H1 (cell line): ENCODE measurements at regions not wholly inside any gene's neighbourhood (a gene's known extent, or its start where the extent isn't known, plus 50 kb on each side); places are given as distances from the start of the nearest gene placed in this dataset.

ENCODE experiments used
- CTCF ChIA-PET: fragments of 300-600 bp; sonication (Branson Sonifier 250); formaldehyde crosslinking; loops from one replicate; lab custom pipeline; 2021; ENCODE audit not compliant: partially characterized antibody; lab: Charles Lee
- POLR2A ChIA-PET: fragments of 300-600 bp; sonication (Branson Sonifier 250); formaldehyde crosslinking; loops from one replicate; lab custom pipeline; 2021; ENCODE audit warnings: inconsistent platforms; ENCODE audit not compliant: partially characterized antibody; lab: Charles Lee
- DNase-seq, 2 experiments: peaks; one replicate each; pipeline versions ENCODE4 v3.0.0 to v3.0.0-alpha.2; 2010 to 2022; ENCODE audit warnings: low spot score in 2 of 2, low read depth in 1 of 2, mixed read lengths in 1 of 2
- FAIRE-seq: peaks from 2 replicates; lab custom pipeline; 2011; peaks lifted over from hg19 to GRCh38; lab: Jason Lieb, UNC
- H2AFZ ChIP-seq: 2 replicates; pipeline ENCODE4 v1.8.1; 2012; ENCODE audit warnings: low read length, inconsistent platforms
- H2AK5ac ChIP-seq: 2 replicates; pipeline ENCODE4 v1.6.1; 2013; ENCODE audit warnings: low read depth, low read length
- H2BK120ac ChIP-seq: replicated peaks from 2 replicates; pipeline ENCODE3; 2013; ENCODE audit warnings: low read depth, low read length, inconsistent platforms
- H2BK12ac ChIP-seq: 2 replicates; pipeline ENCODE4 v1.6.1; 2013; ENCODE audit warnings: low read depth, low read length
- H2BK15ac ChIP-seq: 2 replicates; pipeline ENCODE4 v1.6.1; 2013; ENCODE audit warnings: low read length
- H2BK20ac ChIP-seq: 2 replicates; pipeline ENCODE4 v1.6.1; 2013; ENCODE audit warnings: low read length
- H2BK5ac ChIP-seq: 2 replicates; pipeline ENCODE4 v1.6.1; 2013; ENCODE audit warnings: low read depth, low read length
- H3K14ac ChIP-seq: 2 replicates; pipeline ENCODE4 v1.6.1; 2013; ENCODE audit warnings: inconsistent platforms; ENCODE audit not compliant: insufficient read length
- H3K18ac ChIP-seq: 2 replicates; pipeline ENCODE4 v1.6.1; 2013; ENCODE audit warnings: low read length; ENCODE audit errors: extremely low read depth
- H3K23ac ChIP-seq: 2 replicates; pipeline ENCODE4 v1.6.1; 2013; ENCODE audit warnings: inconsistent platforms; ENCODE audit not compliant: insufficient read length
- H3K23me2 ChIP-seq: 2 replicates; pipeline ENCODE4 v1.6.1; 2013; ENCODE audit warnings: low read depth, low read length
- H3K27ac ChIP-seq: 2 replicates; pipeline ENCODE4 v1.6.1; 2011; ENCODE audit warnings: low read depth, low read length, inconsistent platforms
- H3K27me3 ChIP-seq, 4 experiments: replicated peaks in 1 of 4; 1 replicate in 1 of 4; 2 replicates in 3 of 4; pipeline versions ENCODE4 v1.6.1 to v1.8.1; 2011 to 2013; ENCODE audit warnings: low read length in 3 of 4, mild to moderate bottlenecking in 3 of 4, inconsistent platforms in 2 of 4, mixed read lengths in 2 of 4, moderate library complexity in 1 of 4; ENCODE audit not compliant: control insufficient read depth in 3 of 4, insufficient read depth in 3 of 4; ENCODE audit errors: extremely low read depth in 1 of 4
- H3K36me3 ChIP-seq, 4 experiments: 2 replicates each; pipeline versions ENCODE4 v1.6.1 to v1.8.1; 2011 to 2013; ENCODE audit warnings: mild to moderate bottlenecking in 4 of 4, low read length in 3 of 4, moderate library complexity in 2 of 4, control low read depth in 1 of 4, inconsistent platforms in 1 of 4; ENCODE audit not compliant: insufficient read depth in 4 of 4, control insufficient read depth in 2 of 4
- H3K4ac ChIP-seq: replicated peaks from 2 replicates; pipeline ENCODE3; 2013; ENCODE audit warnings: low read length, low read depth, mixed read lengths, inconsistent platforms; ENCODE audit not compliant: insufficient read length
- H3K4me1 ChIP-seq, 4 experiments: replicated peaks in 1 of 4; 1 replicate in 1 of 4; 2 replicates in 3 of 4; pipeline versions ENCODE4 v1.6.1 to v1.8.1; 2011 to 2013; ENCODE audit warnings: low read length in 3 of 4, inconsistent platforms in 2 of 4, mixed read lengths in 1 of 4; ENCODE audit not compliant: insufficient read depth in 4 of 4, control insufficient read depth in 3 of 4
- H3K4me2 ChIP-seq, 2 experiments: 2 replicates each; pipeline versions ENCODE4 v1.6.1 to v1.8.1; 2011 to 2013; ENCODE audit warnings: low read depth in 2 of 2, low read length in 2 of 2, control low read depth in 1 of 2, inconsistent platforms in 1 of 2, mild to moderate bottlenecking in 1 of 2; ENCODE audit not compliant: insufficient read depth in 1 of 2
- H3K4me3 ChIP-seq, 4 experiments: fragments of 200-600, 300-600 bp in 1 of 4; sonication (generic), shearing (Covaris generic), sonication (Bioruptor Twin) in 1 of 4; 2 replicates each; pipeline versions ENCODE4 v1.5.1 to v1.8.1; 2011 to 2016; ENCODE audit warnings: low read length in 4 of 4, low read depth in 3 of 4, control low read depth in 2 of 4, inconsistent platforms in 2 of 4, mild to moderate bottlenecking in 2 of 4, mixed read lengths in 1 of 4, moderate library complexity in 1 of 4; ENCODE audit not compliant: insufficient read depth in 2 of 4; ENCODE audit errors: extremely low read depth in 1 of 4
- H3K56ac ChIP-seq: replicated peaks from 2 replicates; pipeline ENCODE3; 2013; ENCODE audit warnings: low read depth, mild to moderate bottlenecking, mixed read lengths, low read length, inconsistent platforms; ENCODE audit not compliant: insufficient read length
- H3K79me1 ChIP-seq: 2 replicates; pipeline ENCODE4 v1.6.1; 2013; ENCODE audit warnings: low read depth, low read length, control low read depth
- H3K79me2 ChIP-seq, 2 experiments: 2 replicates each; pipeline versions ENCODE4 v1.6.1 to v1.8.1; 2012 to 2013; ENCODE audit warnings: low read length in 2 of 2, mild to moderate bottlenecking in 2 of 2, inconsistent platforms in 1 of 2; ENCODE audit not compliant: insufficient read depth in 2 of 2, control insufficient read depth in 1 of 2
- H3K9ac ChIP-seq, 4 experiments: replicated peaks in 1 of 4; 1 replicate in 1 of 4; 2 replicates in 3 of 4; pipeline versions ENCODE4 v1.6.1 to v1.8.1; 2011 to 2013; ENCODE audit warnings: low read depth in 3 of 4, low read length in 3 of 4, control low read depth in 2 of 4, mild to moderate bottlenecking in 2 of 4, moderate library complexity in 2 of 4, inconsistent platforms in 1 of 4; ENCODE audit errors: extremely low read depth in 1 of 4
- H3K9me3 ChIP-seq, 2 experiments: 2 replicates each; pipeline versions ENCODE4 v1.6.1 to v1.8.1; 2012 to 2013; ENCODE audit warnings: mild to moderate bottlenecking in 2 of 2, moderate library complexity in 2 of 2, control low read depth in 1 of 2, inconsistent platforms in 1 of 2, low read depth in 1 of 2, low read length in 1 of 2, mixed read lengths in 1 of 2; ENCODE audit not compliant: insufficient read depth in 2 of 2
- H4K20me1 ChIP-seq, 2 experiments: replicated peaks in 1 of 2; 2 replicates each; pipeline versions ENCODE3 to v1.8.1; 2011 to 2013; ENCODE audit warnings: inconsistent platforms in 2 of 2, low read length in 2 of 2, mild to moderate bottlenecking in 1 of 2; ENCODE audit not compliant: insufficient read depth in 2 of 2, control insufficient read depth in 1 of 2
- H4K5ac ChIP-seq: 2 replicates; pipeline ENCODE4 v1.6.1; 2013; ENCODE audit warnings: low read length, low read depth, mixed read lengths, inconsistent platforms; ENCODE audit not compliant: insufficient read length
- H4K8ac ChIP-seq: 2 replicates; pipeline ENCODE4 v1.8.0; 2013; ENCODE audit warnings: mild to moderate bottlenecking, moderate library complexity, low read length, inconsistent platforms; ENCODE audit not compliant: insufficient read depth; ENCODE audit errors: extremely low read depth
- H4K91ac ChIP-seq: replicated peaks from 2 replicates; pipeline ENCODE3; 2013; ENCODE audit warnings: low read length, mixed read lengths, inconsistent platforms; ENCODE audit not compliant: insufficient read length
- BACH1 ChIP-seq: IDR thresholded peaks from 2 replicates; pipeline ENCODE4 v1.6.1; 2012; ENCODE audit warnings: low read length, improper control_type of control experiment
- BRCA1 ChIP-seq: IDR thresholded peaks from 2 replicates; pipeline ENCODE4 v1.6.1; 2012; ENCODE audit warnings: low read depth, low read length, improper control_type of control experiment
- EGR1 ChIP-seq: IDR thresholded peaks from 2 replicates; pipeline ENCODE4 v1.6.1; 2011; ENCODE audit warnings: low read depth, low read length, borderline replicate concordance
- EP300 ChIP-seq, 2 experiments: IDR thresholded peaks; 1 replicate in 1 of 2; 2 replicates in 1 of 2; pipeline ENCODE4 v1.6.1; 2011 to 2012; ENCODE audit warnings: low read depth in 2 of 2, low read length in 2 of 2, mild to moderate bottlenecking in 2 of 2, borderline replicate concordance in 1 of 2, inconsistent platforms in 1 of 2, moderate library complexity in 1 of 2
- EZH2 ChIP-seq: fragments of 200-600 bp; sonication (generic); IDR thresholded peaks from 2 replicates; pipeline ENCODE4 v1.7.1; 2012; ENCODE audit warnings: low read depth, mild to moderate bottlenecking, moderate library complexity, low read length, inconsistent platforms; ENCODE audit not compliant: severe bottlenecking
- POLR2AphosphoS5 ChIP-seq: IDR thresholded peaks from 2 replicates; pipeline ENCODE4 v1.6.1; 2011; ENCODE audit warnings: low read depth, low read length
- RAD21 ChIP-seq, 2 experiments: IDR thresholded peaks in 1 of 2; conservative IDR thresholded peaks in 1 of 2; 2 replicates each; pipeline ENCODE4 v1.6.1; 2011; ENCODE audit warnings: low read depth in 2 of 2, low read length in 2 of 2, improper control_type of control experiment in 1 of 2, inconsistent platforms in 1 of 2, mild to moderate bottlenecking in 1 of 2, moderate library complexity in 1 of 2
- SP2 ChIP-seq: IDR thresholded peaks from 2 replicates; pipeline ENCODE4 v1.6.1; 2012; ENCODE audit warnings: mild to moderate bottlenecking, low read length, inconsistent platforms
- TCF12 ChIP-seq: IDR thresholded peaks from 2 replicates; pipeline ENCODE4 v1.6.1; 2011; ENCODE audit warnings: low read depth, mild to moderate bottlenecking, low read length
- WGBS, 2 experiments: shearing (Covaris generic) in 1 of 2; methylation state at CpG; one replicate each; pipeline versions ENCODE4 v1.1.6 to v1.1.7; 2013 to 2015; ENCODE audit warnings: low lambda C conversion rate in 2 of 2, mixed read lengths in 2 of 2, inconsistent platforms in 1 of 2, low coverage in 1 of 2, missing lambda C conversion rate in 1 of 2; ENCODE audit not compliant: insufficient replicate concordance in 2 of 2, insufficient coverage in 1 of 2, insufficient read length in 1 of 2; ENCODE audit errors: extremely low coverage in 1 of 2, missing lambda C conversion rate in 1 of 2; 5-methylcytosine and 5-hydroxymethylcytosine counted together
- TF ChIP-seq, protein P1 (sequence below), 3 experiments: IDR thresholded peaks; 1 replicate in 2 of 3; 2 replicates in 1 of 3; pipeline versions ENCODE4 v1.5.1 to v1.6.1; 2011; ENCODE audit warnings: low read length in 3 of 3, mild to moderate bottlenecking in 3 of 3, inconsistent platforms in 2 of 3, low read depth in 1 of 3, moderate library complexity in 1 of 3; ENCODE audit not compliant: insufficient read depth in 1 of 3; ENCODE audit errors: control extremely low read depth in 1 of 3
- TF ChIP-seq, protein P2 (sequence below): IDR thresholded peaks from 2 replicates; pipeline ENCODE4 v1.6.1; 2011; ENCODE audit warnings: low read depth, mild to moderate bottlenecking, low read length; ENCODE audit not compliant: insufficient read depth

- Histone ChIP-seq H4K20me1 (peaks cover 0 to 5% of the 10 kb centered on the region in 2 experiments), H2BK15ac (no peak overlapping the region), H2AFZ (no peak overlapping the region), H3K23ac (no peak overlapping the region), H2BK5ac (no peak overlapping the region), H3K27me3 (no peaks in the 10 kb centered on the region; a peak in 1 of 7 replicates), H3K18ac (no peak overlapping the region), H2BK20ac (no peak overlapping the region), H3K79me2 (no peaks in the 10 kb centered on the region), H3K14ac (no peak overlapping the region), H4K5ac (no peak overlapping the region), H3K9ac (no peak overlapping the region), H3K79me1 (no peaks in the 10 kb centered on the region), H2AK5ac (no peak overlapping the region), H3K36me3 (no peaks in the 10 kb centered on the region), H3K4ac (no peak overlapping the region), H3K23me2 (peaks cover 10% of the 10 kb centered on the region; the same call in 1 of the 2 replicates), H3K4me3 (no peak overlapping the region), H3K27ac (no peak overlapping the region), H3K9me3 (no peaks in the 10 kb centered on the region), H3K56ac (no peak overlapping the region), H4K91ac (no peak overlapping the region), H2BK120ac (no peak overlapping the region), H3K4me1 (peaks cover 0 to under 1% (median 0%) of the 10 kb centered on the region in 4 experiments; a peak in 1 of 7 replicates), H4K8ac (no peak overlapping the region), H3K4me2 (no peak overlapping the region), H2BK12ac (no peak overlapping the region)
- FAIRE-seq (no peak), DNase-seq (no peak)
- ChIA-PET CTCF (interaction anchor here (1.0 kb wide), 1 partner anchor 9 kb away, joined by 5 read pairs; no protein-coding TSS in a partner anchor), POLR2A (no interaction called here)
- 89% methylated on average over 4 of the region's 5 CpGs; no CpG with 5 or more reads in 1 of the 2 experiments for WGBS, 2 experiments
- TF ChIP-seq RAD21 (IDR thresholded peaks at IDR 0.05 in 1 of 2, conservative IDR thresholded peaks at IDR 0.05 in 1 of 2; ENCODE audit: low read depth in 2 of 2, low read length in 2 of 2), result no peak
- no peak for TF ChIP-seq BRCA1
- no peak for TF ChIP-seq EGR1
- TF ChIP-seq, protein P1, sequence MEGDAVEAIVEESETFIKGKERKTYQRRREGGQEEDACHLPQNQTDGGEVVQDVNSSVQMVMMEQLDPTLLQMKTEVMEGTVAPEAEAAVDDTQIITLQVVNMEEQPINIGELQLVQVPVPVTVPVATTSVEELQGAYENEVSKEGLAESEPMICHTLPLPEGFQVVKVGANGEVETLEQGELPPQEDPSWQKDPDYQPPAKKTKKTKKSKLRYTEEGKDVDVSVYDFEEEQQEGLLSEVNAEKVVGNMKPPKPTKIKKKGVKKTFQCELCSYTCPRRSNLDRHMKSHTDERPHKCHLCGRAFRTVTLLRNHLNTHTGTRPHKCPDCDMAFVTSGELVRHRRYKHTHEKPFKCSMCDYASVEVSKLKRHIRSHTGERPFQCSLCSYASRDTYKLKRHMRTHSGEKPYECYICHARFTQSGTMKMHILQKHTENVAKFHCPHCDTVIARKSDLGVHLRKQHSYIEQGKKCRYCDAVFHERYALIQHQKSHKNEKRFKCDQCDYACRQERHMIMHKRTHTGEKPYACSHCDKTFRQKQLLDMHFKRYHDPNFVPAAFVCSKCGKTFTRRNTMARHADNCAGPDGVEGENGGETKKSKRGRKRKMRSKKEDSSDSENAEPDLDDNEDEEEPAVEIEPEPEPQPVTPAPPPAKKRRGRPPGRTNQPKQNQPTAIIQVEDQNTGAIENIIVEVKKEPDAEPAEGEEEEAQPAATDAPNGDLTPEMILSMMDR (IDR thresholded peaks at IDR 0.05; ENCODE audit: control extremely low read depth in 1 of 3, insufficient read depth in 1 of 3, low read depth in 1 of 3, low read length in 3 of 3), result no peak
- TF ChIP-seq TCF12, result no peak
- TF ChIP-seq POLR2AphosphoS5, result no peak
- TF ChIP-seq, protein P2, sequence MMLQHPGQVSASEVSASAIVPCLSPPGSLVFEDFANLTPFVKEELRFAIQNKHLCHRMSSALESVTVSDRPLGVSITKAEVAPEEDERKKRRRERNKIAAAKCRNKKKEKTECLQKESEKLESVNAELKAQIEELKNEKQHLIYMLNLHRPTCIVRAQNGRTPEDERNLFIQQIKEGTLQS, result no peak
- TF ChIP-seq SP2, result no peak
- no peak for TF ChIP-seq EP300 (IDR thresholded peaks at IDR 0.05; ENCODE audit: borderline replicate concordance in 1 of 2, low read depth in 2 of 2, low read length in 2 of 2)
- no peak for TF ChIP-seq EZH2
- no peak for TF ChIP-seq BACH1
These were observed 168.6 kb upstream of the AFDN start for GRCh38 chr6:167658106-167658505.
